COLO668 (cell line): ENCODE measurements at regions not wholly inside any gene's neighbourhood (a gene's known extent, or its start where the extent isn't known, plus 50 kb on each side); places are given as distances from the start of the nearest gene placed in this dataset.
"Not testable (repeated sequence)": the region's sequence is repeated elsewhere in the genome, so short reads cannot be mapped to it uniquely, and the experiment has no call there.

Experiments used
- DNase-seq: peaks from one replicate; lab custom pipeline; 2025; ENCODE audit not compliant: unreplicated experiment; lab: John Stamatoyannopoulos, UW

- DNase-seq = no peak
These were observed 1165.6 kb downstream of the NSUN3 start for GRCh38 chr3:95228416-95228815.

- no peak for DNase-seq
These were observed 1173.1 kb downstream of the NSUN3 start for GRCh38 chr3:95235916-95236315.

- no peak for DNase-seq
These were observed 1174.9 kb downstream of the NSUN3 start for GRCh38 chr3:95237783-95238182.

GRCh38 chr3:95240395-95240794 lies 1177.5 kb downstream of the NSUN3 start:
- peak; percentile 16 for DNase-seq

GRCh38 chr3:95241256-95241655 lies 1178.4 kb downstream of the NSUN3 start:
- not testable (repeated sequence) for DNase-seq

- no peak for DNase-seq
These were observed 1183.6 kb downstream of the NSUN3 start for GRCh38 chr3:95246413-95246812.

- DNase-seq = no peak
These were observed 1191.2 kb downstream of the NSUN3 start for GRCh38 chr3:95254061-95254460.

GRCh38 chr3:95254758-95255157 lies 1191.9 kb downstream of the NSUN3 start:
- no peak for DNase-seq

GRCh38 chr3:95265129-95265528 lies 1202.3 kb downstream of the NSUN3 start:
- DNase-seq = no peak

- DNase-seq = no peak
These were observed 1208.5 kb downstream of the NSUN3 start for GRCh38 chr3:95271395-95271794.

- DNase-seq = no peak
These were observed 1209.3 kb downstream of the NSUN3 start for GRCh38 chr3:95272166-95272565.

GRCh38 chr3:95272781-95273180 lies 1209.9 kb downstream of the NSUN3 start:
- DNase-seq = no peak

GRCh38 chr3:95277613-95278012 lies 1214.8 kb downstream of the NSUN3 start:
- no peak for DNase-seq

GRCh38 chr3:95280711-95281352 lies 1218.0 kb downstream of the NSUN3 start:
- no peak for DNase-seq

GRCh38 chr3:95289295-95289694 lies 1226.4 kb downstream of the NSUN3 start:
- DNase-seq = no peak

GRCh38 chr3:95297581-95297980 lies 1234.7 kb downstream of the NSUN3 start:
- no peak for DNase-seq

- DNase-seq = no peak
These were observed 1239.2 kb downstream of the NSUN3 start for GRCh38 chr3:95302044-95302443.

- no peak for DNase-seq
These were observed 1247.7 kb downstream of the NSUN3 start for GRCh38 chr3:95310560-95310959.

- DNase-seq = no peak
These were observed 1248.4 kb downstream of the NSUN3 start for GRCh38 chr3:95311272-95311671.

GRCh38 chr3:95312650-95313049 lies 1249.8 kb downstream of the NSUN3 start:
- no peak for DNase-seq

GRCh38 chr3:95319921-95320494 lies 1257.1 kb downstream of the NSUN3 start:
- DNase-seq = no peak

- DNase-seq = no peak
These were observed 1264.6 kb downstream of the NSUN3 start for GRCh38 chr3:95327478-95327877.

- no peak for DNase-seq
These were observed 1271.0 kb downstream of the NSUN3 start for GRCh38 chr3:95333826-95334225.
